HG02798 (cell line): ENCODE measurements at regions not wholly inside any gene's neighbourhood (a gene's known extent, or its start where the extent isn't known, plus 50 kb on each side); places are given as distances from the start of the nearest gene placed in this dataset.
"Not testable (repeated sequence)": the region's sequence is repeated elsewhere in the genome, so short reads cannot be mapped to it uniquely, and the experiment has no call there.

Experiments used
- ATAC-seq: cut with Tn5 transposase; IDR thresholded peaks from one replicate; pipeline ENCODE4 v1.9.1; 2021; ENCODE audit warnings: mild to moderate bottlenecking; ENCODE audit not compliant: unreplicated experiment, poor library complexity

- ATAC-seq = not testable (repeated sequence)
Measured at GRCh38 chr1:219410721-219411120, 202.2 kb downstream of the ZC3H11B start.

GRCh38 chr1:219405531-219406331 lies 207.2 kb downstream of the ZC3H11B start:
- ATAC-seq = no peak

- no peak for ATAC-seq
Measured at GRCh38 chr1:219404629-219405028, 208.3 kb downstream of the ZC3H11B start.

GRCh38 chr1:219402925-219403324 lies 210.0 kb downstream of the ZC3H11B start:
- no peak for ATAC-seq

GRCh38 chr1:219401724-219402625 lies 210.9 kb downstream of the ZC3H11B start:
- ATAC-seq = no peak

- no peak for ATAC-seq
Measured at GRCh38 chr1:219399446-219399845, 213.5 kb downstream of the ZC3H11B start.

GRCh38 chr1:219398815-219399396 lies 214.0 kb downstream of the ZC3H11B start:
- ATAC-seq = no peak

- no peak for ATAC-seq
Measured at GRCh38 chr1:219397511-219397910, 215.4 kb downstream of the ZC3H11B start.

GRCh38 chr1:219391297-219391696 lies 217.6 kb downstream of the LYPLAL1 start:
- ATAC-seq = no peak

GRCh38 chr1:219387211-219387610 lies 213.5 kb downstream of the LYPLAL1 start:
- ATAC-seq = no peak

GRCh38 chr1:219385787-219386427 lies 212.2 kb downstream of the LYPLAL1 start:
- peak; percentile 91 for ATAC-seq

GRCh38 chr1:219383281-219383680 lies 209.6 kb downstream of the LYPLAL1 start:
- ATAC-seq = no peak

GRCh38 chr1:219381396-219381795 lies 207.7 kb downstream of the LYPLAL1 start:
- no peak for ATAC-seq

GRCh38 chr1:219380463-219380862 lies 206.8 kb downstream of the LYPLAL1 start:
- ATAC-seq = no peak

- ATAC-seq = no peak
Measured at GRCh38 chr1:219379691-219380090, 206.0 kb downstream of the LYPLAL1 start.

GRCh38 chr1:219374636-219375035 lies 201.0 kb downstream of the LYPLAL1 start:
- no peak for ATAC-seq

GRCh38 chr1:219374046-219374566 lies 200.4 kb downstream of the LYPLAL1 start:
- ATAC-seq = no peak

- ATAC-seq = no peak
Measured at GRCh38 chr1:219373616-219373935, 199.9 kb downstream of the LYPLAL1 start.

- no peak for ATAC-seq
Measured at GRCh38 chr1:219372916-219373615, 199.4 kb downstream of the LYPLAL1 start.

- no peak for ATAC-seq
Measured at GRCh38 chr1:219371471-219371870, 197.8 kb downstream of the LYPLAL1 start.
